HG02943 (cell line): ENCODE measurements at regions not wholly inside any gene's neighbourhood (a gene's known extent, or its start where the extent isn't known, plus 50 kb on each side); places are given as distances from the start of the nearest gene placed in this dataset.

Source experiments
- ATAC-seq: cut with Tn5 transposase; IDR thresholded peaks from one replicate; pipeline ENCODE4 v1.9.1; 2021; ENCODE audit warnings: mild to moderate bottlenecking, low read depth, moderate library complexity; ENCODE audit not compliant: unreplicated experiment

DNA sequence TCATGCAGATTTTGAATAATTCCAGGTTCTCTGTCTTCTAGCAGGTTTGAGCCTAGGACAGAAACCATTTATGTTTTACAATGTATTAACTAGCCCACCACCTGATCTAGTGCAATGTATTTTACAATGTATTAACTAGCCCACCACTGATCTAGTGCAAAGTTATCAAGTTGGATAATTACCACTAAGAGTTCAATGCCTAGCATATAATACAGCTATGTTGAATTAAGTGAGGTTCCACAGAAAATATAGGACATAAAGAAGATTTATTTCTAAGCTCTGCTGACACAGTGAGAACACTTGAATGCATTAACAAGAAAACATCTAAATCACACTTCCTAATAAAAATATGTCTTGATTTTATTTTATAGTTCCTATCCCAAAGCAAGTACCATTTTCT is 854.6 kb upstream of the NEGR1 start:
- no peak for ATAC-seq

GRCh38 chr1:73106931-73107330 is 824.6 kb upstream of the NEGR1 start:
- ATAC-seq = no peak

DNA sequence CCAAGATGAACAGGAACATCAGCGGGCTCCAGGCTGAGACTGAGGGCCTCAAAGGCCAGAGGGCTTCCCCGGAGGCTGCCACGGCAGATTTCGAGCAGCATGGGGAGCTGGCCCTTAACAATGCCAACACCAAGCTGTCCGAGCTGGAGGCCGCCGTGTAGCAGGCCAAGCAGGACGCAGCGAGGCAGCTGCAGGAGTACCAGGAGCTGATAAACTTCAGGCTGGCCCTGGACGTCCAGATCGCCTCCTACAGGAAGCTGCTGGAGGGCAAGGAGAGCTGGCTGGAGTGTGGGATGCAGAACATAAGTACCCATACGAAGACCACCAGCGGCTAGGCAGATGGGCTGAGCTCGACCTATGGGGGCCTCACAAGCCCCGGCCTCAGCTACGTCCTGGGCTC is 823.4 kb upstream of the NEGR1 start:
- no peak for ATAC-seq

DNA sequence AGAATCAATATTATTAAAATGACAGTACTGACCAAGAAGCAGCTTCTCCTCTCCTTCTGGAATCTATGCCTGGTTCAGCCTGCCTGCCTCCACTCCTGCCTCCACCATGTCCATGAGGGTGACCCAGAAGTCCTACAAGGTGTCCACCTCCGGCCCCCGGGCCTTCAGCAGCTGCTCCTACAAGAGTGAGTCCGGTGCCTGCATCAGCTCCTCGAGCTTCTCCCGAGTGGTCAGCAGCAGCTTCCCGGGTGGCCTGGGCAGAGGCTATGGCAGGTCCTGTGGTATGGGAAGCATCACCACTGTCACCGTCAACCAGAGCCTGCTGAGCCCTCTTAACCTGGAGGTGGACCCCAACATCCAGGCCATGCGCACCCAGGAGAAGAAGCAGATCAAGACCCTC is 822.4 kb upstream of the NEGR1 start:
- no peak for ATAC-seq

DNA sequence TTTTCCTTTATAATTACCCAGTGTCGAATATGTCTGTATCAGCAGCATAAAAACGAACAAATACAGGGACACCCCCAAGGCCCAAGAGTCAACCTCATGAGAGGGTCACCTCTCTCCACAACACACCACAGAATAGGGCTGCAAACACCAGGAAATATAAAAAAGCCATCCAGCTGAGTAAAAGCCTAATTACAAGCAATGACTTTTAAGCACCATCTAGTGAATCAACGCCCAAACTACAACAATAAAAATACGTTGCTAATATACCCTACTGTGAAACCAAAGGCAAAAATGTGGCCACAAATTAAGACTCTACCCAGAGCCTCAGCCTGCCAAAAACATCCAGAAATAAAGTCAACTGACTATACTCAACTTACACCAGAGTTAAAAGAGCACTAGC is 817.9 kb upstream of the NEGR1 start:
- no peak for ATAC-seq

GRCh38 chr1:73097917-73098316 is 815.6 kb upstream of the NEGR1 start:
- ATAC-seq = no peak

- no peak for ATAC-seq
These were observed 814.5 kb upstream of the NEGR1 start for GRCh38 chr1:73096841-73097240.

GRCh38 chr1:73092383-73092782 is 810.0 kb upstream of the NEGR1 start:
- ATAC-seq = no peak

GRCh38 chr1:73066866-73067265 is 784.5 kb upstream of the NEGR1 start:
- ATAC-seq = no peak

DNA sequence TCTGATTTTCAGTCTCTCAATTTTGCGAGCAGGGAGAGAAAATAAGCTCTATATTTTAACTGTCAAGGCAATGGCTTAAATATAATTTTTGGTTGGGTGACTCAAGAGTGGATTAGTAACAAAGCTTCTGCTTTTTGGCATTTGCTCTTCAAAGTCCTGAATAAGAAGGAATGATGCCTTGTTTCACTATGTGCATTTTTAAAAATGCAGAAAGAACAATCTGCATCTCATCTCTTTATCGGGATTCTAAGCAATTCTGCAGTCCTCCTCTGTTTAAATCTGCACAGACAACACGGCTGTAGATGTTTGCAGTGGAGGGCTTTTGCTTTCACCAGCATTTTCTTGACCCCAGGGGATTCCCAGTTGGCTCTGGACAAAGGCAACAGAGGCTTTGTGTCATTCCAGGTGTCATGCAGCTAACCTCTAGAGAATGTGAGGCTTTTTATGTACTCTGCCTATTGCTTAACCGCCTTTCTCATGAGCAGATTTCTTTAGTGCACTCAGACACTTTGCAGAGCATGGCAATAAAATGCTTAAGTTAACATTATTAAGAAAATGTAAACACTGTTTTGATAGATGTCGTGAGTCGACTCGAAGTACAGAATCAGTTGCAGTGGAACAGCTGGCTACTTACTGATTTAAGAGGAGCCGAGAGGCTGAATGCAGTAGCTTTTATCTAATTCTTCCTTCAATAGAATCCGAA is 783.2 kb upstream of the NEGR1 start:
- ATAC-seq = no peak

GRCh38 chr1:73056826-73057225 is 774.5 kb upstream of the NEGR1 start:
- no peak for ATAC-seq

GRCh38 chr1:73044241-73045036 is 762.1 kb upstream of the NEGR1 start:
- ATAC-seq = no peak

DNA sequence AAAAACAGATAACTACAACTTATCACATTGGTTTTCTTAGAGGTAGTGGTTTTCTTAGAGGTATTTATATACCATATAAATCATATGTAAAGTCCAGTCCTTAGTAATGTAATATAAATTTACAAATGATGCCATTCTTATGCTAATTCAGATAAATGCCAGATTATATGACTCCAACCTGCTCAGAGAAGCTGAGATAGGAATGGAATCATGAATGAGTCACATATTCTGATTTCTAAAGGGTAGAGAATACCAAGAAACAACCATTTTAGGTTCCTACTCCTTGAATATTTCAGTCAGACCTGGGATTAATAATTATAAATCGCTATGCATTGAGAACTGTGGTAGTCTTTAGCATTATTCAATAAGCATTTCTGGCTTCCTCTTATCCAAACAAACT is 760.1 kb upstream of the NEGR1 start:
- ATAC-seq = no peak

- ATAC-seq = no peak
These were observed 758.5 kb upstream of the NEGR1 start for GRCh38 chr1:73040811-73041210.

DNA sequence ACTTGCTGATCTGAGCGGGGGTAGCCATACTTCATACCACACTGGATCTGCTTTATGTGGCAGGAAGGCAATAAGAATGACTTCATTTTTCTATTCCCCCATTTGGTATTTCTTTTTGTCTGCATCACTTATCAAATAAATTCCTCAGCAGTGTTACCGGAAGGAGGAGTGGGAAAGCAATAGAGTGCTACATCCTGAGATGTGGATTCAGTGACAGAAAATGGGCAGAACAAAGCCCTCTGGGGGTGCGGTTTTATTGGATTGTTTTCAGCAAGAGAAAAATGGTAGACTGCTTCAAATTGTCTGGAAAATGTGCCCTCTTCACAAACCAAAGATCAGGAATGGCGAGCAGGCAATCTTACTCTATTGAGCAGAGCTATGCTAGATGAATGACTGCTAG is 751.9 kb upstream of the NEGR1 start:
- ATAC-seq = no peak

GRCh38 chr1:73033640-73034039 is 751.3 kb upstream of the NEGR1 start:
- ATAC-seq = no peak

- no peak for ATAC-seq
These were observed 747.2 kb upstream of the NEGR1 start for GRCh38 chr1:73029571-73029970.

DNA sequence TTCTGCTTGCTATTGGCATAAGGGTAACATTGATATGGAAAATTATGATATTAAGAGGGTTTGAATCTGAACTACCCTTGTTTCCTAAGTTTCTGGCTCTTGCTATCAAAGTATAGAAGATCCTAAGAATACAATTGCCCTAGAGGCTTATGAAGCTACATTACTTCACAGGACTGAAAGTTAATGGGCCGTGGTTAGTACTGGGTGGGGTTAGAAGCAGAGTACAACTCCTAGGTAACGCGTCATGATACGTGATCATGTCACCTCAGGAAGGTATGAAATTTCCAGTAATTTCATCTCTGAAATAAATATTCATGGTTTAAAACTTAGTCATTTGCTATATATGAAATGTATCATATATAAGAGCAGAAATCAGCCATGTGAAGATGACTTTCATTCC is 743.8 kb upstream of the NEGR1 start:
- no peak for ATAC-seq

GRCh38 chr1:73009938-73010337 is 727.6 kb upstream of the NEGR1 start:
- ATAC-seq = no peak

- ATAC-seq = no peak
These were observed 727.0 kb upstream of the NEGR1 start for GRCh38 chr1:73009311-73009710.

DNA sequence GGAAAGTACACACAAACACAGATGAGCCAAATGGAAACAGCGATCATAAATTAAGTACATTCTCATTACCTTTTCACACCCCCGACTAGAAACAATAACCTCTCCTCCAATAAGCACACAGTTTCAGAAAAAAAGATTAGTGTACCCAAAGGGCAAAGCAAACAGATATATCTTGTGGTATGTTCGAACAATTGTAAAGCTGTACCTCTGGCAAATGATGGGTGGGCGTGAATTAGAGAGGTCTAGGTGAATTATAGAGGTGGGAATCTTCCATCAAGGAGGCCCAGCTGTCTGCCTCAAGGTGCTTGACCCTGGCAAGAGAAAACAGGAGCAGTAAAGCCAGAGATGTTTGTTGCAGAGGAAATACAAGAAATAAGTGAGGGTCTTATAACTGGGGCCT is 715.3 kb upstream of the NEGR1 start:
- ATAC-seq = no peak

- ATAC-seq = no peak
These were observed 714.7 kb upstream of the NEGR1 start for GRCh38 chr1:72997041-72997440.
